GM18861 (cell line): ENCODE measurements at regions not wholly inside any gene's neighbourhood (a gene's known extent, or its start where the extent isn't known, plus 50 kb on each side); places are given as distances from the start of the nearest gene placed in this dataset.

Experiments used
- ATAC-seq: cut with Tn5 transposase; IDR thresholded peaks from one replicate; pipeline ENCODE4 v1.9.1; 2021; ENCODE audit not compliant: unreplicated experiment

- no peak for ATAC-seq
Measured at GRCh38 chr1:29752141-29752540, 515.8 kb downstream of the PTPRU start.

GRCh38 chr1:29749024-29749945 is 513.0 kb downstream of the PTPRU start:
- ATAC-seq, result no peak

GRCh38 chr1:29747196-29747595 is 510.9 kb downstream of the PTPRU start:
- ATAC-seq, result no peak

GRCh38 chr1:29746076-29746665 is 509.8 kb downstream of the PTPRU start:
- no peak for ATAC-seq

GRCh38 chr1:29744684-29745490 is 508.6 kb downstream of the PTPRU start:
- no peak for ATAC-seq

GRCh38 chr1:29743931-29744330 is 507.6 kb downstream of the PTPRU start:
- no peak for ATAC-seq

- no peak for ATAC-seq
Measured at GRCh38 chr1:29743264-29743663, 506.9 kb downstream of the PTPRU start.

GRCh38 chr1:29739176-29739575 is 502.9 kb downstream of the PTPRU start:
- no peak for ATAC-seq

GRCh38 chr1:29736582-29737188 is 500.4 kb downstream of the PTPRU start:
- no peak for ATAC-seq

GRCh38 chr1:29732453-29732852 is 496.1 kb downstream of the PTPRU start:
- ATAC-seq, result no peak

- no peak for ATAC-seq
Measured at GRCh38 chr1:29730623-29731022, 494.3 kb downstream of the PTPRU start.

GRCh38 chr1:29729281-29729680 is 493.0 kb downstream of the PTPRU start:
- ATAC-seq, result no peak

GRCh38 chr1:29728703-29729102 is 492.4 kb downstream of the PTPRU start:
- ATAC-seq, result no peak

- no peak for ATAC-seq
Measured at GRCh38 chr1:29725262-29725661, 488.9 kb downstream of the PTPRU start.

- no peak for ATAC-seq
Measured at GRCh38 chr1:29722598-29722997, 486.3 kb downstream of the PTPRU start.

GRCh38 chr1:29719253-29719652 is 482.9 kb downstream of the PTPRU start:
- ATAC-seq, result no peak

GRCh38 chr1:29718791-29719190 is 482.5 kb downstream of the PTPRU start:
- no peak for ATAC-seq

GRCh38 chr1:29716306-29716705 is 480.0 kb downstream of the PTPRU start:
- no peak for ATAC-seq

GRCh38 chr1:29713857-29714256 is 477.5 kb downstream of the PTPRU start:
- no peak for ATAC-seq

- no peak for ATAC-seq
Measured at GRCh38 chr1:29712801-29713200, 476.5 kb downstream of the PTPRU start.

GRCh38 chr1:29712284-29712651 is 475.9 kb downstream of the PTPRU start:
- ATAC-seq, result no peak
